Smooth muscle cell (in vitro differentiated cells): ENCODE measurements at regions not wholly inside any gene's neighbourhood (a gene's known extent, or its start where the extent isn't known, plus 50 kb on each side); places are given as distances from the start of the nearest gene placed in this dataset.

Experiments
- DNase-seq: peaks from one replicate; lab custom pipeline; 2025; ENCODE audit not compliant: unreplicated experiment; lab: John Stamatoyannopoulos, UW
- H2AFZ ChIP-seq: fragments of 200-600 bp; sonication (generic); 2 replicates; pipeline ENCODE4 v1.6.0; 2016; ENCODE audit warnings: antibody characterized with exemption, low read depth, mild to moderate bottlenecking
- H3F3A ChIP-seq: fragments of 200-600 bp; sonication (generic); 2 replicates; pipeline ENCODE4 v1.6.0; 2017; ENCODE audit warnings: antibody characterized with exemption, low read depth
- H3K27ac ChIP-seq: fragments of 200-600 bp; sonication (generic); 2 replicates; pipeline ENCODE4 v1.5.1; 2016; ENCODE audit warnings: low read depth, mild to moderate bottlenecking
- H3K27me3 ChIP-seq: fragments of 200-600 bp; sonication (generic); 2 replicates; pipeline ENCODE4 v1.6.1; 2016; ENCODE audit warnings: low read depth, mild to moderate bottlenecking
- H3K36me3 ChIP-seq: fragments of 200-600 bp; sonication (generic); 2 replicates; pipeline ENCODE4 v1.5.1; 2016; ENCODE audit warnings: low read depth
- H3K4me1 ChIP-seq: fragments of 200-600 bp; sonication (generic); 2 replicates; pipeline ENCODE4 v1.5.1; 2016; ENCODE audit warnings: low read depth
- H3K4me2 ChIP-seq: fragments of 200-600 bp; sonication (generic); 2 replicates; pipeline ENCODE4 v1.6.0; 2016; ENCODE audit warnings: mild to moderate bottlenecking
- H3K4me3 ChIP-seq: fragments of 200-600 bp; sonication (generic); 2 replicates; pipeline ENCODE4 v1.5.1; 2016; ENCODE audit warnings: mild to moderate bottlenecking
- H3K79me2 ChIP-seq: fragments of 200-600 bp; sonication (generic); 2 replicates; pipeline ENCODE4 v1.6.0; 2016; ENCODE audit warnings: low read depth, mild to moderate bottlenecking
- H3K9ac ChIP-seq: fragments of 200-600 bp; sonication (generic); 2 replicates; pipeline ENCODE4 v1.6.0; 2016; ENCODE audit warnings: low read depth
- H3K9me3 ChIP-seq: fragments of 200-600 bp; sonication (generic); replicated peaks from 2 replicates; pipeline ENCODE4 v1.5.1; 2016; ENCODE audit warnings: low read depth
- H4K20me1 ChIP-seq: fragments of 200-600 bp; sonication (generic); 2 replicates; pipeline ENCODE4 v1.6.0; 2016; ENCODE audit warnings: low read depth
- WGBS: methylation state at CpG from one replicate; pipeline ENCODE4 v1.1.7; 2016; ENCODE audit warnings: low lambda C conversion rate; 5-methylcytosine and 5-hydroxymethylcytosine counted together
- TF ChIP-seq, protein P1 (sequence below): fragments of 200-600 bp; sonication (generic); IDR thresholded peaks from 2 replicates; pipeline ENCODE4 v1.5.1; 2017; ENCODE audit warnings: borderline replicate concordance, mild to moderate bottlenecking, antibody characterized with exemption; ENCODE audit not compliant: insufficient read depth, poor library complexity, severe bottlenecking

DNA sequence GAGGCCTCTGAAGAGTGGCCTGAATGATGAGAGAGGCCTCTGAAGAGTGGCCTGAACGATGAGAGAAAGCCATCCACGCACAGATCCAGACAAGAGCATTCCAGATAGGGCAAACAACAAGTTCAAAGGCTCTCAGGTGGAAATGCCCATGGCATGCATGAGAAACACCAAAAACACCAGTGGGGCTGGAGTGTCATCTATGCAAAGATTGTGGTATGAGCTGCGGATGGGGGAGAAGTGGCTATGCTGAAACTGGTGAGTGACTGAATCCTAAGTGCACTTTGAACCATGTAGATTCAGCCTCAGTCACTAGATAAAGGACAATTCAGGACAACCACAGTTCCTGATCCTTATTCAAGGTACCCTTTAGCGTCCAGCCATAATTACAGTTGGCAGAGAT is 79.4 kb upstream of the GZMB start:
- Histone ChIP-seq H4K20me1 (no peaks in the 10 kb centered on the region), H3K27me3 (peaks cover 13% of the 10 kb centered on the region), H3K4me3 (no peak overlapping the region), H3K79me2 (no peaks in the 10 kb centered on the region), H3K4me1 (no peaks in the 10 kb centered on the region), H3F3A (no peaks in the 10 kb centered on the region), H3K9ac (no peak overlapping the region), H3K4me2 (no peak overlapping the region), H3K9me3 (no peaks in the 10 kb centered on the region), H2AFZ (no peak overlapping the region), H3K27ac (no peak overlapping the region), H3K36me3 (no peaks in the 10 kb centered on the region)
- TF ChIP-seq, protein P1, sequence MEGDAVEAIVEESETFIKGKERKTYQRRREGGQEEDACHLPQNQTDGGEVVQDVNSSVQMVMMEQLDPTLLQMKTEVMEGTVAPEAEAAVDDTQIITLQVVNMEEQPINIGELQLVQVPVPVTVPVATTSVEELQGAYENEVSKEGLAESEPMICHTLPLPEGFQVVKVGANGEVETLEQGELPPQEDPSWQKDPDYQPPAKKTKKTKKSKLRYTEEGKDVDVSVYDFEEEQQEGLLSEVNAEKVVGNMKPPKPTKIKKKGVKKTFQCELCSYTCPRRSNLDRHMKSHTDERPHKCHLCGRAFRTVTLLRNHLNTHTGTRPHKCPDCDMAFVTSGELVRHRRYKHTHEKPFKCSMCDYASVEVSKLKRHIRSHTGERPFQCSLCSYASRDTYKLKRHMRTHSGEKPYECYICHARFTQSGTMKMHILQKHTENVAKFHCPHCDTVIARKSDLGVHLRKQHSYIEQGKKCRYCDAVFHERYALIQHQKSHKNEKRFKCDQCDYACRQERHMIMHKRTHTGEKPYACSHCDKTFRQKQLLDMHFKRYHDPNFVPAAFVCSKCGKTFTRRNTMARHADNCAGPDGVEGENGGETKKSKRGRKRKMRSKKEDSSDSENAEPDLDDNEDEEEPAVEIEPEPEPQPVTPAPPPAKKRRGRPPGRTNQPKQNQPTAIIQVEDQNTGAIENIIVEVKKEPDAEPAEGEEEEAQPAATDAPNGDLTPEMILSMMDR, result no peak
- WGBS, result 91% methylated on average over 4 of the region's 4 CpGs
- DNase-seq, result no peak

- Histone ChIP-seq H4K20me1 (no peaks in the 10 kb centered on the region), H3K27me3 (peaks cover 11% of the 10 kb centered on the region), H3K9ac (no peak overlapping the region), H3K4me3 (no peak overlapping the region), H3K36me3 (no peaks in the 10 kb centered on the region), H3K4me1 (no peaks in the 10 kb centered on the region), H3K27ac (no peak overlapping the region), H3K79me2 (no peaks in the 10 kb centered on the region), H3K4me2 (no peak overlapping the region), H3F3A (no peaks in the 10 kb centered on the region), H2AFZ (no peak overlapping the region), H3K9me3 (no peaks in the 10 kb centered on the region)
- TF ChIP-seq, protein P1, result no peak
- no peak for DNase-seq
- 83% methylated on average over 6 of the region's 6 CpGs for WGBS
Observed at GRCh38 chr14:24712909-24713308, 78.9 kb upstream of the GZMB start.

DNA sequence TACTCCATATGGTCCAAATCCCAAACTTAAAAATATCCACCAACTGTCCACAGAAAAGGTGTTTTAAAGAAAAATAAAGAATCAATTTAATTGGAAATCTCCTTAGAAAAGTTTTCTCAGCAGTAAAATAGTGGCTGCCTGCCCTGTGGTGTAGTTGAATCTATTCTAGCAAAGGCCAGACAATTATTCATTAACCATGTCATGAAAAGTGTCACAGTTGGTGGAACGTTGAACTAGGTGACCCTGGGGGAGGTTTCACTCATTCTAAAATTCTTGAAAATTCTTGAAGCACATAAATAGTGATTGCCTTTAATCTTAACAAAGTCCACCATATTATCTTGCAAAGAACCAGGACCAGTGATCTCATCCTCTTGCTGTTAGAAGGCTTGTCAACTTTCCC is 78.4 kb upstream of the GZMB start:
- Histone ChIP-seq H3K4me2 (no peak overlapping the region), H3F3A (no peaks in the 10 kb centered on the region), H3K27me3 (peaks cover 6% of the 10 kb centered on the region), H3K36me3 (no peaks in the 10 kb centered on the region), H3K9me3 (no peaks in the 10 kb centered on the region), H3K4me1 (no peaks in the 10 kb centered on the region), H4K20me1 (no peaks in the 10 kb centered on the region), H3K4me3 (no peak overlapping the region), H3K27ac (no peak overlapping the region), H2AFZ (no peak overlapping the region), H3K79me2 (no peaks in the 10 kb centered on the region), H3K9ac (no peak overlapping the region)
- WGBS, result 54% methylated on average over 1 of the region's 1 CpG
- DNase-seq, result no peak
- TF ChIP-seq, protein P1, result no peak

DNA sequence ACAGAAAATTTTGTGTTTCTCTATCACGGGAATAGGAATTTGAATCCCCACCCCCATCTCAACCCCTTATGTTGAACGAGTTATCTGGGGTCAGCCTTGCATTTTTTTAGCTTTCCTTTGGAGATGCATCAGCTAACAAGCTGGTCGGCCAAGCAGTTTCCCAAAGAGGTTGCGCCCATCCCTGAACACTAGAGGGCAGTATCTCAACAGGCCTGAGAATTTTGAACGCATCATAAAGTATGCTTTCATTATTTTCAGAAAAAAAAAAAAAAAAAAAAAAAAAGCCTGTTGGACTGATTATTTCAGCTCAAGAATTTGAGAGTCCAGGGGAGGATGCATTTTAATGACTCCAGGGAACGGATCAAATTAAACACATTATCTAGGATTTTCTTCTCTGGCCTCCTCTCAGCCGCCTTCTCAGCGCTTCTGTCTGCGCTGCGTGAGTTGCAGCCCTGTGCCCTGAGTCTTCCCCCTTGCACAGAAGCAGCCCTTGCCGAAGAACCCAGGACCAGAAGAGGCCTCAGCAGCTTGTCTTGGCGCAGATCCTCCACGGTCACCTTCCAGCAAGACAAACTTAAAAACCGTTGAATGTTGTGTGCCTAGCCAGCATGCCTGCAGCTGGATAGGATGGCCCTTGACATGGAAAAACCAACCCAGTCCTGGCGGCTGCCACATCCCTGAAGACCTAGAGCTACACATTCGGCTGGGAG is 76.6 kb upstream of the GZMB start:
- TF ChIP-seq, protein P1, result peak; percentile 75
- Histone ChIP-seq H3F3A (no peaks in the 10 kb centered on the region), H3K9ac (no peak overlapping the region), H3K79me2 (no peaks in the 10 kb centered on the region), H3K9me3 (no peaks in the 10 kb centered on the region), H2AFZ (peak overlapping the region; percentile 70), H3K27ac (no peak overlapping the region), H3K4me3 (no peak overlapping the region), H3K4me1 (no peaks in the 10 kb centered on the region), H3K4me2 (peak overlapping the region; percentile 51), H3K36me3 (no peaks in the 10 kb centered on the region), H4K20me1 (no peaks in the 10 kb centered on the region), H3K27me3 (no peaks in the 10 kb centered on the region)
- peak; percentile 4 for DNase-seq
- WGBS, result 52% methylated on average over 16 of the region's 16 CpGs
